SKM-1 treated with dmso at 0.1 percent for 144 hours (cell line): ENCODE measurements at regions not wholly inside any gene's neighbourhood (a gene's known extent, or its start where the extent isn't known, plus 50 kb on each side); places are given as distances from the start of the nearest gene placed in this dataset.

ENCODE experiments used
- DNase-seq: peaks from one replicate; lab custom pipeline; 2025; ENCODE audit not compliant: unreplicated experiment; lab: John Stamatoyannopoulos, UW

- no peak for DNase-seq
Measured at GRCh38 chr5:135703016-135703550, 124.3 kb upstream of the CXCL14 start.

- no peak for DNase-seq
Measured at GRCh38 chr5:135702191-135702590, 123.4 kb upstream of the CXCL14 start.

GRCh38 chr5:135700731-135701130 lies 121.9 kb upstream of the CXCL14 start:
- no peak for DNase-seq

GRCh38 chr5:135697959-135698345 lies 119.2 kb upstream of the CXCL14 start:
- no peak for DNase-seq

GRCh38 chr5:135697251-135697958 lies 118.6 kb upstream of the CXCL14 start:
- DNase-seq = no peak

- no peak for DNase-seq
Measured at GRCh38 chr5:135696317-135696716, 117.5 kb upstream of the CXCL14 start.

- no peak for DNase-seq
Measured at GRCh38 chr5:135695656-135696313, 117.0 kb upstream of the CXCL14 start.

- no peak for DNase-seq
Measured at GRCh38 chr5:135694906-135695305, 116.1 kb upstream of the CXCL14 start.

- DNase-seq = no peak
Measured at GRCh38 chr5:135694012-135694411, 115.2 kb upstream of the CXCL14 start.

- DNase-seq = no peak
Measured at GRCh38 chr5:135693371-135693955, 114.7 kb upstream of the CXCL14 start.

- no peak for DNase-seq
Measured at GRCh38 chr5:135691044-135691443, 112.3 kb upstream of the CXCL14 start.

GRCh38 chr5:135690466-135690865 lies 111.7 kb upstream of the CXCL14 start:
- no peak for DNase-seq

- no peak for DNase-seq
Measured at GRCh38 chr5:135689506-135689905, 110.7 kb upstream of the CXCL14 start.

GRCh38 chr5:135688385-135688784 lies 109.6 kb upstream of the CXCL14 start:
- DNase-seq = no peak

- no peak for DNase-seq
Measured at GRCh38 chr5:135683189-135683588, 104.4 kb upstream of the CXCL14 start.

- no peak for DNase-seq
Measured at GRCh38 chr5:135680713-135681112, 101.9 kb upstream of the CXCL14 start.

- no peak for DNase-seq
Measured at GRCh38 chr5:135678640-135679268, 100.0 kb upstream of the CXCL14 start.

- no peak for DNase-seq
Measured at GRCh38 chr5:135671966-135672365, 93.2 kb upstream of the CXCL14 start.

- DNase-seq = no peak
Measured at GRCh38 chr5:135671052-135671705, 92.4 kb upstream of the CXCL14 start.

GRCh38 chr5:135670588-135670987 lies 91.8 kb upstream of the CXCL14 start:
- DNase-seq = no peak

- no peak for DNase-seq
Measured at GRCh38 chr5:135669416-135669815, 90.6 kb upstream of the CXCL14 start.
